ENCODE measurements at regions not wholly inside any gene's neighbourhood (a gene's known extent, or its start where the extent isn't known, plus 50 kb on each side); places are given as distances from the start of the nearest gene placed in this dataset.

GRCh38 chr4:177696438-177696966 is 254.3 kb upstream of the AGA start:
- ATAC-seq: no peak
- no peak for DNase-seq
- Histone ChIP-seq H3K9me3 (ENCODE audit: control insufficient read depth, low read length) (no peaks in the 10 kb centered on the region), H3K27me3 (ENCODE audit: control insufficient read depth, insufficient read depth) (no peaks in the 10 kb centered on the region), H3K4me3 (ENCODE audit: low read length) (no peak overlapping the region), H3K4me1 (ENCODE audit: control insufficient read depth, insufficient read depth, low read length) (no peaks in the 10 kb centered on the region), H3K27ac (ENCODE audit: low read length) (no peak overlapping the region)
- WGBS: 47% methylated on average over 8 of the region's 8 CpGs
- intact Hi-C loops (cut with DNase I): no loop called here

- Histone ChIP-seq H3K4me3 (ENCODE audit: low read length) (no peak overlapping the region), H3K4me1 (ENCODE audit: control insufficient read depth, insufficient read depth, low read length) (no peaks in the 10 kb centered on the region), H3K27me3 (ENCODE audit: control insufficient read depth, insufficient read depth) (no peaks in the 10 kb centered on the region), H3K27ac (ENCODE audit: low read length) (no peak overlapping the region), H3K9me3 (ENCODE audit: control insufficient read depth, low read length) (no peaks in the 10 kb centered on the region)
- ATAC-seq: no peak
- intact Hi-C loops (cut with DNase I): no loop called here
- no peak for DNase-seq
- whole genome bisulfite sequencing: 58% methylated on average over 5 of the region's 5 CpGs
Observed at GRCh38 chr4:177699365-177700213, 257.4 kb upstream of the AGA start.

- Histone ChIP-seq H3K27me3 (ENCODE audit: control insufficient read depth, insufficient read depth) (no peaks in the 10 kb centered on the region), H3K4me3 (ENCODE audit: low read length) (no peak overlapping the region), H3K27ac (ENCODE audit: low read length) (no peak overlapping the region), H3K9me3 (ENCODE audit: control insufficient read depth, low read length) (no peaks in the 10 kb centered on the region), H3K4me1 (ENCODE audit: control insufficient read depth, insufficient read depth, low read length) (no peaks in the 10 kb centered on the region)
- WGBS: 90% methylated on average over 2 of the region's 2 CpGs
- DNase-seq (no peak), ATAC-seq (no peak)
- intact Hi-C loops (cut with DNase I): no loop called here
Observed at GRCh38 chr4:177706916-177707315, 264.7 kb upstream of the AGA start.

- Histone ChIP-seq H3K9me3 (ENCODE audit: control insufficient read depth, low read length) (no peaks in the 10 kb centered on the region), H3K27me3 (ENCODE audit: control insufficient read depth, insufficient read depth) (no peaks in the 10 kb centered on the region), H3K27ac (ENCODE audit: low read length) (no peak overlapping the region), H3K4me1 (ENCODE audit: control insufficient read depth, insufficient read depth, low read length) (no peaks in the 10 kb centered on the region), H3K4me3 (ENCODE audit: low read length) (no peak overlapping the region)
- no peak for ATAC-seq
- intact Hi-C loops (cut with DNase I): no loop called here
- WGBS: 48% methylated on average over 3 of the region's 3 CpGs
- no peak for DNase-seq
Observed at GRCh38 chr4:177713454-177713853, 271.2 kb upstream of the AGA start.

GRCh38 chr4:177717407-177717806 is 275.2 kb upstream of the AGA start:
- intact Hi-C loops (cut with DNase I): no loop called here
- Histone ChIP-seq H3K4me1 (ENCODE audit: control insufficient read depth, insufficient read depth, low read length) (no peaks in the 10 kb centered on the region), H3K27ac (ENCODE audit: low read length) (no peak overlapping the region), H3K4me3 (ENCODE audit: low read length) (no peak overlapping the region), H3K27me3 (ENCODE audit: control insufficient read depth, insufficient read depth) (no peaks in the 10 kb centered on the region), H3K9me3 (ENCODE audit: control insufficient read depth, low read length) (no peaks in the 10 kb centered on the region)
- 71% methylated on average over 1 of the region's 1 CpG for WGBS
- no peak for ATAC-seq
- no peak for DNase-seq

GRCh38 chr4:177718514-177718913 is 276.3 kb upstream of the AGA start:
- intact Hi-C loops (cut with DNase I): no loop called here
- no peaks in the 10 kb centered on the region for H3K27me3 ChIP-seq (ENCODE audit: control insufficient read depth, insufficient read depth)
- H3K27ac ChIP-seq (ENCODE audit: low read length): no peak overlapping the region
- H3K9me3 ChIP-seq (ENCODE audit: control insufficient read depth, low read length): no peaks in the 10 kb centered on the region
- no peaks in the 10 kb centered on the region for H3K4me1 ChIP-seq (ENCODE audit: control insufficient read depth, insufficient read depth, low read length)
- H3K4me3 ChIP-seq (ENCODE audit: low read length): no peak overlapping the region
- DNase-seq: no peak
- WGBS: 83% methylated on average over 4 of the region's 4 CpGs
- ATAC-seq: no peak

GRCh38 chr4:177726111-177726510 is 283.9 kb upstream of the AGA start:
- Histone ChIP-seq H3K4me1 (ENCODE audit: control insufficient read depth, insufficient read depth, low read length) (no peaks in the 10 kb centered on the region), H3K27me3 (ENCODE audit: control insufficient read depth, insufficient read depth) (no peaks in the 10 kb centered on the region), H3K4me3 (ENCODE audit: low read length) (no peak overlapping the region), H3K27ac (ENCODE audit: low read length) (no peak overlapping the region), H3K9me3 (ENCODE audit: control insufficient read depth, low read length) (no peaks in the 10 kb centered on the region)
- intact Hi-C loops (cut with DNase I): no loop called here
- WGBS: 29% methylated on average over 3 of the region's 3 CpGs
- DNase-seq: no peak
- no peak for ATAC-seq

- DNase-seq (no peak), ATAC-seq (no peak)
- no peaks in the 10 kb centered on the region for H3K9me3 ChIP-seq (ENCODE audit: control insufficient read depth, low read length)
- no peaks in the 10 kb centered on the region for H3K27me3 ChIP-seq (ENCODE audit: control insufficient read depth, insufficient read depth)
- H3K4me3 ChIP-seq (ENCODE audit: low read length): no peak overlapping the region
- intact Hi-C loops (cut with DNase I): no loop called here
- WGBS: 72% methylated on average over 27 of the region's 27 CpGs
- no peak overlapping the region for H3K27ac ChIP-seq (ENCODE audit: low read length)
- no peaks in the 10 kb centered on the region for H3K4me1 ChIP-seq (ENCODE audit: control insufficient read depth, insufficient read depth, low read length)
Observed at GRCh38 chr4:177728361-177729152, 286.3 kb upstream of the AGA start.

- intact Hi-C loops (cut with DNase I): no loop called here
- WGBS: 38% methylated on average over 3 of the region's 3 CpGs
Observed at GRCh38 chr4:177729681-177730080, 287.4 kb upstream of the AGA start.

GRCh38 chr4:177737387-177737940 is 295.2 kb upstream of the AGA start:
- Histone ChIP-seq H3K27ac (ENCODE audit: low read length) (no peak overlapping the region), H3K9me3 (ENCODE audit: control insufficient read depth, low read length) (no peaks in the 10 kb centered on the region), H3K4me3 (ENCODE audit: low read length) (no peak overlapping the region), H3K4me1 (ENCODE audit: control insufficient read depth, insufficient read depth, low read length) (no peaks in the 10 kb centered on the region), H3K27me3 (ENCODE audit: control insufficient read depth, insufficient read depth) (no peaks in the 10 kb centered on the region)
- ATAC-seq (no peak), DNase-seq (no peak)
- 88% methylated on average over 2 of the region's 2 CpGs for WGBS
- intact Hi-C loops (cut with DNase I): no loop called here

More at GRCh38 chr4:177729681-177730080, 287.4 kb upstream of the AGA start:
- Histone ChIP-seq H3K27me3 (ENCODE audit: control insufficient read depth, insufficient read depth) (no peaks in the 10 kb centered on the region), H3K9me3 (ENCODE audit: control insufficient read depth, low read length) (no peaks in the 10 kb centered on the region), H3K4me1 (ENCODE audit: control insufficient read depth, insufficient read depth, low read length) (no peaks in the 10 kb centered on the region), H3K27ac (ENCODE audit: low read length) (no peak overlapping the region), H3K4me3 (ENCODE audit: low read length) (no peak overlapping the region)
- ATAC-seq: no peak
- no peak for DNase-seq

- 84% methylated on average over 1 of the region's 1 CpG for WGBS
Observed at GRCh38 chr4:177740563-177740962, 298.3 kb upstream of the AGA start.

More at GRCh38 chr4:177740563-177740962, 298.3 kb upstream of the AGA start:
- Histone ChIP-seq H3K9me3 (ENCODE audit: control insufficient read depth, low read length) (no peaks in the 10 kb centered on the region), H3K4me3 (ENCODE audit: low read length) (no peak overlapping the region), H3K27ac (ENCODE audit: low read length) (no peak overlapping the region), H3K4me1 (ENCODE audit: control insufficient read depth, insufficient read depth, low read length) (no peaks in the 10 kb centered on the region), H3K27me3 (ENCODE audit: control insufficient read depth, insufficient read depth) (no peaks in the 10 kb centered on the region)
- DNase-seq: no peak
- ATAC-seq: no peak
- intact Hi-C loops (cut with DNase I): no loop called here
